ENCODE measurements at regions not wholly inside any gene's neighbourhood (a gene's known extent, or its start where the extent isn't known, plus 50 kb on each side); places are given as distances from the start of the nearest gene placed in this dataset.

GRCh38 chr16:52280086-52280485 lies 266.9 kb downstream of the TOX3 start:
- DNase-seq (ENCODE audit: low read depth): no peak

GRCh38 chr16:52271088-52271750 lies 275.7 kb downstream of the TOX3 start:
- no peak for TF ChIP-seq CTCF (IDR thresholded peaks at IDR 0.05; ENCODE audit: low read depth, low read length, missing control alignments)
- DNase-seq (ENCODE audit: low read depth): no peak
- in situ Hi-C loops (cut with HindIII; ENCODE audit: low sequenced_read_pairs): no loop called here
- no peak overlapping the region for H3K4me3 ChIP-seq (ENCODE audit: low read depth, low read length)

More at GRCh38 chr16:52280086-52280485, 266.9 kb downstream of the TOX3 start:
- H3K4me3 ChIP-seq (ENCODE audit: low read depth, low read length): no peak overlapping the region
- in situ Hi-C loops (cut with HindIII; ENCODE audit: low sequenced_read_pairs): no loop called here
- no peak for TF ChIP-seq CTCF (IDR thresholded peaks at IDR 0.05; ENCODE audit: low read depth, low read length, missing control alignments)

- in situ Hi-C loops (cut with HindIII; ENCODE audit: low sequenced_read_pairs): no loop called here
- no peak for DNase-seq (ENCODE audit: low read depth)
- H3K4me3 ChIP-seq (ENCODE audit: low read depth, low read length): no peak overlapping the region
- TF ChIP-seq CTCF (IDR thresholded peaks at IDR 0.05; ENCODE audit: low read depth, low read length, missing control alignments): no peak
Observed at GRCh38 chr16:52265446-52265861, 281.5 kb downstream of the TOX3 start.

- in situ Hi-C loops (cut with HindIII; ENCODE audit: low sequenced_read_pairs): no loop called here
- no peak overlapping the region for H3K4me3 ChIP-seq (ENCODE audit: low read depth, low read length)
- no peak for TF ChIP-seq CTCF (IDR thresholded peaks at IDR 0.05; ENCODE audit: low read depth, low read length, missing control alignments)
- DNase-seq (ENCODE audit: low read depth): no peak
Observed at GRCh38 chr16:52257534-52257933, 289.4 kb downstream of the TOX3 start.

GRCh38 chr16:52256310-52257078 lies 290.4 kb downstream of the TOX3 start:
- in situ Hi-C loops (cut with HindIII; ENCODE audit: low sequenced_read_pairs): no loop called here
- no peak for DNase-seq (ENCODE audit: low read depth)
- TF ChIP-seq CTCF (IDR thresholded peaks at IDR 0.05; ENCODE audit: low read depth, low read length, missing control alignments): no peak
- no peak overlapping the region for H3K4me3 ChIP-seq (ENCODE audit: low read depth, low read length)

GRCh38 chr16:52254746-52255145 lies 292.2 kb downstream of the TOX3 start:
- no peak overlapping the region for H3K4me3 ChIP-seq (ENCODE audit: low read depth, low read length)
- in situ Hi-C loops (cut with HindIII; ENCODE audit: low sequenced_read_pairs): no loop called here
- no peak for DNase-seq (ENCODE audit: low read depth)
- no peak for TF ChIP-seq CTCF (IDR thresholded peaks at IDR 0.05; ENCODE audit: low read depth, low read length, missing control alignments)

Data from astrocyte of the cerebellum (primary cell).